Fibroblast of villous mesenchyme (primary cell): ENCODE measurements at regions not wholly inside any gene's neighbourhood (a gene's known extent, or its start where the extent isn't known, plus 50 kb on each side); places are given as distances from the start of the nearest gene placed in this dataset.
"Not testable (repeated sequence)": the region's sequence is repeated elsewhere in the genome, so short reads cannot be mapped to it uniquely, and the experiment has no call there.

ENCODE experiments used
- DNase-seq: peaks from one replicate; pipeline ENCODE4 v3.0.0-alpha.2; 2010; ENCODE audit warnings: low read depth
- H3K4me3 ChIP-seq: 2 replicates; pipeline ENCODE4 v1.5.1; 2011; ENCODE audit warnings: low read depth, mild to moderate bottlenecking, low read length
- CTCF ChIP-seq: IDR thresholded peaks from 2 replicates; pipeline ENCODE4 v1.5.1; 2012; ENCODE audit warnings: low read depth, mild to moderate bottlenecking, low read length; ENCODE audit not compliant: insufficient read depth

DNA sequence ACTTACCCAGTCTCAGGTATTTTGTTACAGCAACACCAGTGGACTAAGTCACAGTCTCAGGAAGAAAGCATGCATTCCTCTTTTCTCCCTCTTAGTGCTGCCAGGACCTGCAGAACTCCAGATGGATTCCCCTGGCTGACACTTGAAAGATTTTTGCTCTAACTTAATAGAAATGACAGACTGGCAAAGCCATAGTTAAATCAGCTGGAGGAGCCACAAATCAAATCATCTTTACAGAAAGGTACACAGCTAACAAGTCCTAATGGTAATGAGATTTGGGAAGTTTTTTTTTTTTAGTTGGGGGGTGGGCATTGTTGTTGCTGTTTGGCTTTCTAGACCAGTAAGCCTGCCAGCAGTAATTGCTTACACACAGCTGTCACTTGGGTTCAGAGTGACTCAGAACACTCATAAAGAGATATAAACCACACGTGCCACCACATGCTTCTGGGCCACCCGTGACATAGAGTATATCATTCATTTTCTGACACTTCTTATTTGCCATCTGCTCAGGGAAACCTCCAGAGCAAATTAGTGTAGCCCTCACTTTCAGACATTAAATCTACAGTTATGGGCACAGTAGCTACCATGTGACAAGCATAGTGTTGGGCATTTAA is 72.4 kb downstream of the FH start:
- no peak for TF ChIP-seq CTCF
- no peak overlapping the region for H3K4me3 ChIP-seq
- DNase-seq = no peak

DNA sequence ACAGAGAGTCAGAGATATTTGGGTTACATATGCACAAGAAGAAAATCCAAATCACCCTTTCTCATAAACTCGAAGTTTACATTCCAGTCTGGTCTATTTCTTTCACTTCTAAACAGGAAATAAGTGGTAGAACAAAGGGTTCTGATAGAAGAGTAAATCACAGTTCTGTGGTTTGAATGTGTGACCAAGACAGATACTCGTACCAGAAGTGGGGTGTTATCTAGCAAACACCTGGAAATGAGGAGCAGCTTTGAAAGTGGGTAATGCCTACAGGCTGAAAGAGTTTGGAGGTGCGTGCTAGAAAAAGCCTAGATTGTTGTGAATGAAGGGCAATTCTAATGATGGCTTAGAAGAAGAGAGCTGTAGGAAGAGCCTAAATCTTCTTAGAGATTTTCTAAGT is 74.7 kb downstream of the FH start:
- no peak overlapping the region for H3K4me3 ChIP-seq
- DNase-seq = no peak
- TF ChIP-seq CTCF = no peak

DNA sequence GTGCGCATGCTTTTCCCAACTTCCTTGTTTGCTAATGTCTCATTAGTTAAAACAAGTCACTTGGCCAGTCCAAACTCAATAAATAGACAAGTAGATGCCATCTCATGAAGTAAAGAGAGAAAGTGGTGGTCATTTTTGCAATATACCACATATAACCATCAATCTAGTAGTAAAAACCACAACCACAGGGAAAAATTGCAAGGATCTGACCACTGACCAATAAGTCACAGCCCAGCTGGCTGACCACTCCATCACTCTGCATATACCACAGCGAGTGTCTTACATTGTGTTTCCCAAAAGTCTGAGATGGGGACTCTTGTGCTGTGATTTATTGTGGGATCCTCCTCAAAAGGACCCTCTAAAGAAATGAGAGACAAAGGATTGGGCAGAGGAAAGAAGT is 76.0 kb downstream of the FH start:
- TF ChIP-seq CTCF = no peak
- H3K4me3 ChIP-seq = no peak overlapping the region
- DNase-seq = no peak

GRCh38 chr1:241442686-241443085 is 76.9 kb downstream of the FH start:
- no peak overlapping the region for H3K4me3 ChIP-seq
- no peak for DNase-seq

DNA sequence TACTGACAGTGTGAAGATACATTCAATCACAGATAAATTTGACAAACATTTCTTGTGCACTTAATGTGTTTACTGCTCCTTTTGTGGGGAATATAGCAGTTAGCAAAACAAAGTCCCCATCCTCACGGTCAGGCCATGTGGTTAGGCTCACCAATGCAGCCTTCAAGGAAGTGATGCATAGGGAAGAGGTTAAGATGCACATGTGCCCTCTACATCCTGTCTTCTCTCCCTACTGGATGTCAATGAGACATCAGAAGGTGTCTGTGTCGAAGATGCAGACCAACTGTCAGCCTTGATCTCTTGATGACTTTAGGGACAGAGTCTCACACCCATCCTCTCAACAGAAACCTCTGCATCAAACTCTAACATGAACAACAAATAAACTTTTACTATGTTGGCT is 78.7 kb downstream of the FH start:
- DNase-seq = no peak
- H3K4me3 ChIP-seq = no peak overlapping the region
- TF ChIP-seq CTCF = no peak

More at GRCh38 chr1:241442686-241443085, 76.9 kb downstream of the FH start:
- TF ChIP-seq CTCF = no peak

GRCh38 chr1:241438686-241439085 is 80.9 kb downstream of the FH start:
- H3K4me3 ChIP-seq, DNase-seq: not testable (repeated sequence)

DNA sequence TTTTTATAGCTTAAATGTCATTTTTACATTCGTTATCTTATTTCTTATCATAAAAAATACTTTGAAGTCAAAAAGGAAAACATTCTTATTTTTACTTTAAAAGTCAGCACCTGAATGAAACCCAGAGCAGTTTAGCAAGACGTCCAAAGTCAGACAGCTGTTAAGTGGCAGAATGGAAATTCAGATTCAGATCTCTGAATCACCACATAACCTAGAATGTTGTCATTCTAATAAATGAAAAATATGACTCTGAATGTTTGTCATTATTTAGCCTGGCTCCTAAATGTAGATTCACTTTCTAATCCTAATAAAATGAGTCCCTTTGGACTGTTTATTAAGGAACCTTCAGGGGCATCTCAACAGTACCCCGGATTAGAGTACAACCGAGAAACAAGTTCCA is 75.2 kb upstream of the RGS7 start:
- H3K4me3 ChIP-seq = no peak overlapping the region
- no peak for TF ChIP-seq CTCF
- DNase-seq = no peak

DNA sequence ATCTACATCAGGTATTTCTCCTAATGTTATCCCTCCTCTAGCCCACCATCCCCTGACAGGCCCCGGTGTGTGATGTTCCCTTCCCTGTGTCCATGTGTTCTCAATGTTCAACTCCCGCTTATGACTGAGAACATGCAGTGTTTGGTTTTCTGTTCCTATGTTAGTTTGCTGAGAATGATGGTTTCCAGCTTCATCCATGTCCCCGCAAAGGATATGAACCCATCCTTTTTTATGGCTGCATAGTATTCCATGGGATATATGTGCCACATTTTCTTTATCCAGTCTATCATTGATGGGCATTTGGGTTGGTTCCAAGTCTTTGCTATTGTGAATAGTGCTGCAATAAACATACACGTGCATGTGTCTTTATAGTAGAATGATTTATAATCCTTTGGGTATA is 68.1 kb upstream of the RGS7 start:
- DNase-seq, H3K4me3 ChIP-seq: not testable (repeated sequence)
